Right atrium auricular region (tissue), 2 donors: ENCODE measurements at regions not wholly inside any gene's neighbourhood (a gene's known extent, or its start where the extent isn't known, plus 50 kb on each side); places are given as distances from the start of the nearest gene placed in this dataset.

Experiments used
- DNase-seq: peaks from one replicate; pipeline ENCODE4 v3.0.0-alpha.2; 2019; ENCODE audit warnings: low spot score
- H3K27ac ChIP-seq, 2 donors: fragments of 200-600 bp; sonication (generic); 1 replicate in 1 of 2; 2 replicates in 1 of 2; pipeline ENCODE4 v1.5.1; 2016 to 2019
- H3K27me3 ChIP-seq, 2 donors: fragments of 200-600 bp; sonication (generic); one replicate each; pipeline versions ENCODE4 v1.5.1 to v1.6.0; 2017 to 2019
- H3K36me3 ChIP-seq: fragments of 200-600 bp; sonication (generic); one replicate; pipeline ENCODE4 v1.5.1; 2016
- H3K4me1 ChIP-seq, 2 donors: fragments of 200-600 bp; sonication (generic); one replicate each; pipeline versions ENCODE4 v1.5.1 to v1.6.0; 2017 to 2019
- H3K4me3 ChIP-seq, 2 donors: fragments of 200-600 bp; sonication (generic); 1 replicate in 1 of 2; 2 replicates in 1 of 2; pipeline ENCODE4 v1.5.1; 2017 to 2019; ENCODE audit warnings: mild to moderate bottlenecking in 1 of 2, moderate library complexity in 1 of 2
- H3K9me3 ChIP-seq, 2 donors: fragments of 200-600 bp; sonication (generic); one replicate each; pipeline ENCODE4 v1.5.1; 2019
- TF ChIP-seq, protein P1 (sequence below), 2 donors: fragments of 200-600 bp; sonication (generic); IDR thresholded peaks; one replicate each; pipeline ENCODE4 v1.5.1; 2019; ENCODE audit warnings: antibody characterized with exemption in 2 of 2

DNA sequence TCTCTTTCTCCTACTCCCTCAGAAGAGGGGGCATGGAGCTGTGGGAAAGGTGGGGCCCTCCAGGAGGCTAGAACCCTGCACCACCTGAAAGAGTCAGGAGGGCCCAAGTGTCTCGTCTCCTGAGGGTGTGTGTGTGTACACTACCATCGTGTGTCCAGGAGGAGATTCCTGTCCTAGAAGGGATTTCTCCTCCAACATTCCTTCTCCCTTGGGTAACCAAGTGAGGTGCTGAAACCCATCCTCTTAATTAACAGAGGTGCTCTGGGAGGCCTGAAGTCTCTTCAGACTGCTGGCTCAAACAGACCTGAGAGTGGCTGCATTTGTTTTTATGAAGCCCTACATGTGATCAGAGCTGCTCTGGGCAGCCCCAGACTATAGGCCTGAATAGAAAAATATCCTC, 61.1 kb upstream of the FAM169A start:
- H3K27me3 ChIP-seq, result no peaks in the 10 kb centered on the region
- H3K4me1 ChIP-seq, result no peaks in the 10 kb centered on the region
- no peak overlapping the region for H3K27ac ChIP-seq
- no peak overlapping the region for H3K4me3 ChIP-seq
- DNase-seq, result no peak
- H3K9me3 ChIP-seq, result no peaks in the 10 kb centered on the region
- no peaks in the 10 kb centered on the region for H3K36me3 ChIP-seq
- TF ChIP-seq, protein P1, sequence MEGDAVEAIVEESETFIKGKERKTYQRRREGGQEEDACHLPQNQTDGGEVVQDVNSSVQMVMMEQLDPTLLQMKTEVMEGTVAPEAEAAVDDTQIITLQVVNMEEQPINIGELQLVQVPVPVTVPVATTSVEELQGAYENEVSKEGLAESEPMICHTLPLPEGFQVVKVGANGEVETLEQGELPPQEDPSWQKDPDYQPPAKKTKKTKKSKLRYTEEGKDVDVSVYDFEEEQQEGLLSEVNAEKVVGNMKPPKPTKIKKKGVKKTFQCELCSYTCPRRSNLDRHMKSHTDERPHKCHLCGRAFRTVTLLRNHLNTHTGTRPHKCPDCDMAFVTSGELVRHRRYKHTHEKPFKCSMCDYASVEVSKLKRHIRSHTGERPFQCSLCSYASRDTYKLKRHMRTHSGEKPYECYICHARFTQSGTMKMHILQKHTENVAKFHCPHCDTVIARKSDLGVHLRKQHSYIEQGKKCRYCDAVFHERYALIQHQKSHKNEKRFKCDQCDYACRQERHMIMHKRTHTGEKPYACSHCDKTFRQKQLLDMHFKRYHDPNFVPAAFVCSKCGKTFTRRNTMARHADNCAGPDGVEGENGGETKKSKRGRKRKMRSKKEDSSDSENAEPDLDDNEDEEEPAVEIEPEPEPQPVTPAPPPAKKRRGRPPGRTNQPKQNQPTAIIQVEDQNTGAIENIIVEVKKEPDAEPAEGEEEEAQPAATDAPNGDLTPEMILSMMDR (IDR thresholded peaks at IDR 0.05), result no peak

DNA sequence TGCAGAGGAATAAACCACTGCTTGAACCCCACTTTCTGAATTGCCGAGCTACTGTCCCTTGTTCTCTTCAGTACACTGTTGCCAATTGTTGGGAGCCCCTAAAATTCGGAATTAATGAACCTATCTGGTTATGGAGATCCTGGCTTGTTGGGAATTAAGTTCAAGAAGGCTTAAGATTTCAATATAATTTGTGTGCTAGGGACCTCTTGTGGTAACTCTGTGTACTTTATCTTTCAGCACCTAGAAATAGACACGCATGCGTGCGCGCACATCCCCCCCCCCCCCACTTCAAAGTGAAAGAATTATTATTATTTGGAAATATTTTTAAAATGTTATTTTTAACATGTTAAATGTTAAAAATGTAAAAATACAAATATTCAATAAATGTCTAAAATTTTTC, 53.3 kb upstream of the FAM169A start:
- Histone ChIP-seq H3K9me3 (no peaks in the 10 kb centered on the region), H3K27me3 (no peaks in the 10 kb centered on the region), H3K27ac (no peak overlapping the region), H3K4me1 (no peaks in the 10 kb centered on the region), H3K36me3 (no peaks in the 10 kb centered on the region), H3K4me3 (no peak overlapping the region)
- DNase-seq, result no peak
- TF ChIP-seq, protein P1 (IDR thresholded peaks at IDR 0.05), result peak in 1 of 2 donors; percentile 71

DNA sequence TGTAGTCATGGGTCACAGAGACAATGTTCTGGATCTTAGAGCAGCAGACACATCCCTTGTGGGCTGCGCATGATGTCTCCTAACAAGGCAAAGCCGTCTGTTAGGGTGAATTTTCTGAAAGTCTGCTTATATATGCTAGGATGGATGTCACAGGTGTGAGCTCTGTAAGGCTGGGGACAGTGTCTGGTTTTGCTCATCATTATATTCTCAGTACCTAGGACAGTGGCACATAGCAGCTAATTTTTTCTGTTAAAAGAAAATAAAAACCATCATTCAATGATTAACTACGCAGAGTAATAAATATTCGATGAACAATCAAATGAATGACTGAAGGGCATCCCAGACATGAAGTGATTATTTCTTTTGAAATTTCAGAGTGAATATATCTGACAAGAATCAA, 52.9 kb upstream of the FAM169A start:
- no peaks in the 10 kb centered on the region for H3K4me1 ChIP-seq

DNA sequence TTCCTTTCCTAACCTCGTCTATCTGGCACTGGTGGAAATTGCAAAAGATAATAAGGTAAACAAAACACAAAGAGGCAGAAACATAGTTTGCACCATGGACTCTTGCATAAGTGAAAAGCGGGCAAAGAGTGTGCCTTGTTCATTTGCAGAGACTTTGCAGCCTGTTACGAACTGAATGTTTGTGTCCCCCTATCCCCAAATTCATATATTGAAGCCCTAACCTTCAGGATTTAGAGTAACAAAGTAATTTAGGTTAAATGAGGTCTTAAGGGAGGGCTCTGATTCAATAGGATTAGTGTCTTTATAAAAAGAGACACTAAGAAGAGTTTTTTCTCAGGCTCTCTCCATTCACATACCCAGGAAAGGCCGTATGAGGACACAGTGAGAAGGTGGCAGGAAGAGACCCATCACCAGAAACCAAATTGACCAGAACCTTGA, 52.1 kb upstream of the FAM169A start:
- no peaks in the 10 kb centered on the region for H3K36me3 ChIP-seq
- no peak overlapping the region for H3K4me3 ChIP-seq
- no peak for DNase-seq

More for the DNA sequence above, 52.9 kb upstream of the FAM169A start:
- Histone ChIP-seq H3K9me3 (no peaks in the 10 kb centered on the region), H3K27ac (no peak overlapping the region), H3K4me3 (no peak overlapping the region), H3K36me3 (no peaks in the 10 kb centered on the region), H3K27me3 (no peaks in the 10 kb centered on the region)
- no peak for DNase-seq
- TF ChIP-seq, protein P1 (IDR thresholded peaks at IDR 0.05), result no peak

DNA sequence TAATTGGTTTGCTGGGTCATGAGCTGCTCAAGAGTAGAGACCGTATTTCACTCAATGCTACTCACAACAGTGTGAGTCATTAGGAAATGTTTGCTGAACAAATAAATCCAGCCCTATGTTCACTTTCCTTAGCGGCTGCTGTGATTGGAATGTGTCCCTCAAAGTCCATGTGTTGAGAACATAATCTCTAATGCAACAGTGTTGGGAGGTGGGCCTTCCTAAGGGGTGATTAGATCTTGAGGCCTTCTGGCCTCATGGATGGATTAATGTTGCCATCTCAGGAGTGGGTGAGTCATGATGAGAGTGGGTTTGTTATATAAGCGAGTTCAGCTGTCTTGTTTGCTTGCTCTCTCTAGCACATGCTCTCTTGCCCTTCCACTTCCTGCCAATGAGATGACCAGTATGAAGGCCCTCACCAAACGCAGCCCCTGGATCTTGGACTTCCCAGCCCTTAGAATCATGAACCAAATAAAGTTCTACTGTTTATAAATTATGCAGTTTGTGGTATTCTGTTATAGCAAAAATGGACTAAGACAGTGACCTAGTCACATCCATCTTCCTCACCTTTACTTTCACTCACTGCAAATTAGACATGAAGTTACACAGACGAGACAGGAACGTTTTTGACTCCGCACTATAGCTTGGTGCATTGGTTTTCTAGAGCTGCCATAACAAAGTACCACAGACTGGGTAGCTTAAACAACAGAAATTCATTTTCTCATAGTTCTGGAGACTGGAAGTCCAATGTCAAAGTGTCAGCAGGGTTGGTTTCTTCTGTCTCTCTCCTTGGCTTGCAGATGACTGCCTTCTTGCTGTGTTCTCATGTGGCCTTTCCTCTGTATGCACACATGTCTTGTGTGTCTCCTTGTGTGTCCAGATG, 50.9 kb upstream of the FAM169A start:
- Histone ChIP-seq H3K27me3 (no peaks in the 10 kb centered on the region), H3K27ac (no peak overlapping the region), H3K36me3 (no peaks in the 10 kb centered on the region), H3K4me1 (no peaks in the 10 kb centered on the region), H3K4me3 (no peak overlapping the region), H3K9me3 (no peaks in the 10 kb centered on the region)
- DNase-seq, result no peak
- TF ChIP-seq, protein P1 (IDR thresholded peaks at IDR 0.05), result no peak

More for the DNA sequence above, 52.1 kb upstream of the FAM169A start:
- TF ChIP-seq, protein P1 (IDR thresholded peaks at IDR 0.05), result no peak
- H3K4me1 ChIP-seq, result no peaks in the 10 kb centered on the region
- H3K27ac ChIP-seq, result no peak overlapping the region
- no peaks in the 10 kb centered on the region for H3K9me3 ChIP-seq
- no peaks in the 10 kb centered on the region for H3K27me3 ChIP-seq
